Spleen (tissue), 11 donors: ENCODE measurements at regions not wholly inside any gene's neighbourhood (a gene's known extent, or its start where the extent isn't known, plus 50 kb on each side); places are given as distances from the start of the nearest gene placed in this dataset.
"Not testable (repeated sequence)": the region's sequence is repeated elsewhere in the genome, so short reads cannot be mapped to it uniquely, and the experiment has no call there.

Experiments
- DNase-seq: peaks from one replicate; pipeline ENCODE4 v3.0.0-alpha.2; 2020
- H3K27ac ChIP-seq, 8 donors: fragments of 200-600 bp; sonication (generic) in 7 of 8; 1 replicate in 4 of 8; 2 replicates in 4 of 8; pipeline versions ENCODE4 v1.5.0 to v1.8.0; 2016 to 2021; ENCODE audit warnings: inconsistent platforms in 4 of 8, mild to moderate bottlenecking in 4 of 8, moderate library complexity in 1 of 8
- H3K27me3 ChIP-seq, 7 donors: fragments of 200-600 bp; sonication (generic) in 6 of 7; replicated peaks in 1 of 7; 1 replicate in 4 of 7; 2 replicates in 3 of 7; pipeline versions ENCODE4 v1.5.0 to v1.8.0; 2016 to 2021; ENCODE audit warnings: inconsistent platforms in 3 of 7, mild to moderate bottlenecking in 1 of 7
- H3K36me3 ChIP-seq, 6 donors: fragments of 200-600 bp; sonication (generic) in 5 of 6; 1 replicate in 4 of 6; 2 replicates in 2 of 6; pipeline versions ENCODE4 v1.5.0 to v1.8.0; 2016 to 2021; ENCODE audit warnings: inconsistent platforms in 2 of 6
- H3K4me1 ChIP-seq, 6 donors: fragments of 200-600 bp; sonication (generic) in 5 of 6; 1 replicate in 3 of 6; 2 replicates in 3 of 6; pipeline versions ENCODE4 v1.5.0 to v1.8.0; 2016 to 2021; ENCODE audit warnings: inconsistent platforms in 3 of 6
- H3K4me3 ChIP-seq, 8 donors: fragments of 200-600 bp; sonication (generic) in 7 of 8; 1 replicate in 4 of 8; 2 replicates in 4 of 8; pipeline versions ENCODE4 v1.5.0 to v1.8.0; 2016 to 2021; ENCODE audit warnings: inconsistent platforms in 4 of 8, mild to moderate bottlenecking in 4 of 8, moderate library complexity in 2 of 8
- H3K9me3 ChIP-seq, 8 donors: fragments of 200-600 bp; sonication (generic) in 7 of 8; 1 replicate in 4 of 8; 2 replicates in 4 of 8; pipeline versions ENCODE4 v1.5.0 to v1.8.0; 2016 to 2021; ENCODE audit warnings: inconsistent platforms in 4 of 8
- POLR2A ChIP-seq, 3 donors: fragments of 450-650 bp; IDR thresholded peaks; one replicate each; pipeline ENCODE4 v1.5.1; 2017; ENCODE audit warnings: antibody characterized with exemption in 3 of 3, mild to moderate bottlenecking in 1 of 3
- POLR2AphosphoS5 ChIP-seq, 3 donors: sonication (generic); formaldehyde crosslinking; IDR thresholded peaks; one replicate each; pipeline ENCODE4 v1.5.1; 2017; ENCODE audit warnings: antibody characterized with exemption in 3 of 3
- WGBS, 5 donors: extraction: QIAGEN DNeasy Blood & Tissue Kit in 3 of 5; methylation state at CpG; one replicate each; pipeline versions ENCODE4 v1.1.5 to v1.1.7; 2013 to 2018; 5-methylcytosine and 5-hydroxymethylcytosine counted together
- intact Hi-C: fragments of 100-400 bp; cut with DNase I; formaldehyde crosslinking; loops from one replicate; pipeline ENCODE4 v1.15.0; 2023; ENCODE audit warnings: low total_unique reads
- TF ChIP-seq, protein P1 (sequence below), 11 experiments: fragments of 200-600 bp in 7 of 11; fragments of 450-650 bp in 4 of 11; sonication (generic) in 4 of 11; IDR thresholded peaks in 8 of 11; conservative IDR thresholded peaks in 3 of 11; 1 replicate in 7 of 11; 2 replicates in 4 of 11; pipeline versions ENCODE4 v1.4.0 to v1.8.0; 2016 to 2021; ENCODE audit warnings: antibody characterized with exemption in 11 of 11, inconsistent platforms in 4 of 11, mild to moderate bottlenecking in 1 of 11
- donor health status: healthy with polysubstance abuse.
- donor health status: DM: no; HTN: no; CAD: no; lungs with moderate emphysema.
- donor health status: DM: no; HTN: no; CAD: no.
- donor health status: Bipolar disorder and iron deficiency.
- donor health status: healthy.
- donor health status: DM: no; HTN: no; CAD: no.
- donor health status: DM: yes; HTN: yes; CAD: no.

DNA sequence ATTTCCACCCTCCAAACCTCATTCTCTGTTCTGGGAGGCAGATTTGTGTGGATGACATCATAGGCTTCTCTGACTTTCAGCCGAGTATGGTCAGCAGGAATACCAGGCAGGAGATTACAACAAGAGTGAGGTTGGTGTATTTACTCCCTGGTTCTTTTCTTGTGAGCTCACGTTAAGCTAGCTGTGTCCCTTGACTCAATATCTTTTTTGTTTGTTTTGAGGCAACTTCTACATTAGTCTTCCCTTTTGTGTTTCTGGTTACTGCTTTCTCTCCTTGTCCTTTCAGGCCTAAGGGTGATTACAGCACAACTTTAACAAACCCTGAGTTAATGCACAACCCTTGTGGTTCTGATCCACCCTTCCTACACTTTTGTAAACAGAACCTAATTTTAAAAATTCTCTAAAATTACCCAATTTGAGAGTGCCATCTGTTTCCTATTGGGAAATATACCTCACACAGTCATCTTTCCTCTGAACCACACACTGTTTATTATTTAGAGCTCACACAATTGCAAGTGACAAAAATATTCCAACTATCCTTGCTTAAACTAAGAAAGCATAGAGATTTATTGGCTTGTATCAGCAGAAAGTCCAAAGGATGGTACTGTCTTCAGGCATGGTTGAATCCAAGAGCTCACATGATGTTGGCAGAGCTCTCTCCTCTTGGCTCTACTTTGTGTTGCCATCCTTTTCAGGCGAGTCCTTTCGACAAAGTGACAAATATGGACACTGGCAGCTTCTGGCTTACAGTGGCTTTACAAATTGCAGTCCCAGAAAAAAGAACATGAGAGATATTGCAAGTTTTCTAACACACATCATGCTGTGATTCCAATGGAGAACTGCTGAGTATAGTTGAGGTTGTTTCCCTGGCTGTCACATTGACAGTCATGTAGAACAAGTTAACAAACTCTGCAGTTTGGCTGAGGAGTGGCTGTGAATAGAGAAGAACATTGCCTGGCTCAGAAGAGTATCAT, 150.5 kb upstream of the DDIT4L start:
- TF ChIP-seq, protein P1, sequence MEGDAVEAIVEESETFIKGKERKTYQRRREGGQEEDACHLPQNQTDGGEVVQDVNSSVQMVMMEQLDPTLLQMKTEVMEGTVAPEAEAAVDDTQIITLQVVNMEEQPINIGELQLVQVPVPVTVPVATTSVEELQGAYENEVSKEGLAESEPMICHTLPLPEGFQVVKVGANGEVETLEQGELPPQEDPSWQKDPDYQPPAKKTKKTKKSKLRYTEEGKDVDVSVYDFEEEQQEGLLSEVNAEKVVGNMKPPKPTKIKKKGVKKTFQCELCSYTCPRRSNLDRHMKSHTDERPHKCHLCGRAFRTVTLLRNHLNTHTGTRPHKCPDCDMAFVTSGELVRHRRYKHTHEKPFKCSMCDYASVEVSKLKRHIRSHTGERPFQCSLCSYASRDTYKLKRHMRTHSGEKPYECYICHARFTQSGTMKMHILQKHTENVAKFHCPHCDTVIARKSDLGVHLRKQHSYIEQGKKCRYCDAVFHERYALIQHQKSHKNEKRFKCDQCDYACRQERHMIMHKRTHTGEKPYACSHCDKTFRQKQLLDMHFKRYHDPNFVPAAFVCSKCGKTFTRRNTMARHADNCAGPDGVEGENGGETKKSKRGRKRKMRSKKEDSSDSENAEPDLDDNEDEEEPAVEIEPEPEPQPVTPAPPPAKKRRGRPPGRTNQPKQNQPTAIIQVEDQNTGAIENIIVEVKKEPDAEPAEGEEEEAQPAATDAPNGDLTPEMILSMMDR (IDR thresholded peaks at IDR 0.05 in 8 of 11, conservative IDR thresholded peaks at IDR 0.05 in 3 of 11): no peak
- TF ChIP-seq POLR2AphosphoS5 (IDR thresholded peaks at IDR 0.05) (no peak), POLR2A (IDR thresholded peaks at IDR 0.05) (no peak)
- intact Hi-C loops: no loop called here
- H3K36me3 ChIP-seq: no peaks in the 10 kb centered on the region
- peaks cover 0 to 14% (median 12%) of the 10 kb centered on the region in 8 donors for H3K9me3 ChIP-seq
- 67 to 84% (median 77%) methylated on average over 4 of the region's 4 CpGs for WGBS, 5 donors
- no peak overlapping the region for H3K4me3 ChIP-seq
- DNase-seq: no peak
- H3K27me3 ChIP-seq: no peaks in the 10 kb centered on the region
- H3K4me1 ChIP-seq: no peaks in the 10 kb centered on the region
- H3K27ac ChIP-seq: no peak overlapping the region

DNA sequence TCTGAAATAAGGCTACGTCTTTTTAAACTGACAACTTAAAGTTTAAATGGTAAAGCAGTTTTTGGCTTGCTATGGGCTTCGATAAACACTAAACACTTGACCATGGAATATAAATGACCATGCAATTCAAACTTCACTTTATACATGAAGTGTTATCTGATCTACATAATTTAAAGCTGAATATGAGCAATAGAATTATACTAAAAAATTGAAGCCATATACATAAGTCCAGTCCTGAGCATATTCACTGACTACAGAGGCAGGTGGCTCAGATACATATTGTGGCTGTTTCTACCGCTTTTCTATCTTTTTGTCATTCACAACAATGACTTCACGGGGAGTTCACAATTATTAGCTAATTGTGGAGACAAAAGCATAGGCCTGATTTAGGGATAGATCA, 149.6 kb upstream of the DDIT4L start:
- WGBS, 5 donors: 84 to 91% (median 87%) methylated on average over 4 of the region's 4 CpGs
- TF ChIP-seq, protein P1 (IDR thresholded peaks at IDR 0.05 in 8 of 11, conservative IDR thresholded peaks at IDR 0.05 in 3 of 11): no peak
- TF ChIP-seq POLR2A (IDR thresholded peaks at IDR 0.05) (no peak), POLR2AphosphoS5 (IDR thresholded peaks at IDR 0.05) (no peak)
- H3K36me3 ChIP-seq: no peaks in the 10 kb centered on the region
- intact Hi-C loops: no loop called here
- H3K4me3 ChIP-seq: no peak overlapping the region
- DNase-seq: no peak
- H3K27me3 ChIP-seq: no peaks in the 10 kb centered on the region
- peaks cover 0 to 23% (median 21%) of the 10 kb centered on the region in 8 donors for H3K9me3 ChIP-seq
- H3K27ac ChIP-seq: no peak overlapping the region
- no peaks in the 10 kb centered on the region for H3K4me1 ChIP-seq

DNA sequence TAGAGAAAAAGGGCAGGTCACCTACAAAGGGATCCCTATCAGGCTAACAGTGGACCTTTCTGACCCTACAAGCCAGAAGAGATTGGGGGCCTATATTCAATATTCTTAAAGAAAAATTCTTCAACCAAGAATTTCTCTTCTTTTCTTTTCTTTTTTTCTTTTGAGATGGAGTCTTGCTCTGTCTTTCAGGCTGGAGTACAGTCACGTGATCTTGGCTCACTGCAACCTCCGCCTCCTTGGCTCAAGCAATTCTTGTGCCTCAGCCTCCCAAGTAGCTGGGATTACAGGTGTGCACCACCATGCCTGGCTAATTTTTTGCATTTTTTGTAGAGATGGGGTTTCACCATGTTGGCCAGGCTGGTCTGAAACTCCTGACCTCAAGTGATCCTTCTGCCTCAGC, 143.2 kb upstream of the DDIT4L start:
- H3K36me3 ChIP-seq, H3K4me3 ChIP-seq, H3K27ac ChIP-seq, H3K27me3 ChIP-seq, DNase-seq, intact Hi-C loops, H3K4me1 ChIP-seq: not testable (repeated sequence)
- H3K9me3 ChIP-seq: peaks cover 0 to 47% (median 37%) of the 10 kb centered on the region in 8 donors
- 83 to 90% (median 86%) methylated on average over 2 of the region's 2 CpGs for WGBS, 5 donors

DNA sequence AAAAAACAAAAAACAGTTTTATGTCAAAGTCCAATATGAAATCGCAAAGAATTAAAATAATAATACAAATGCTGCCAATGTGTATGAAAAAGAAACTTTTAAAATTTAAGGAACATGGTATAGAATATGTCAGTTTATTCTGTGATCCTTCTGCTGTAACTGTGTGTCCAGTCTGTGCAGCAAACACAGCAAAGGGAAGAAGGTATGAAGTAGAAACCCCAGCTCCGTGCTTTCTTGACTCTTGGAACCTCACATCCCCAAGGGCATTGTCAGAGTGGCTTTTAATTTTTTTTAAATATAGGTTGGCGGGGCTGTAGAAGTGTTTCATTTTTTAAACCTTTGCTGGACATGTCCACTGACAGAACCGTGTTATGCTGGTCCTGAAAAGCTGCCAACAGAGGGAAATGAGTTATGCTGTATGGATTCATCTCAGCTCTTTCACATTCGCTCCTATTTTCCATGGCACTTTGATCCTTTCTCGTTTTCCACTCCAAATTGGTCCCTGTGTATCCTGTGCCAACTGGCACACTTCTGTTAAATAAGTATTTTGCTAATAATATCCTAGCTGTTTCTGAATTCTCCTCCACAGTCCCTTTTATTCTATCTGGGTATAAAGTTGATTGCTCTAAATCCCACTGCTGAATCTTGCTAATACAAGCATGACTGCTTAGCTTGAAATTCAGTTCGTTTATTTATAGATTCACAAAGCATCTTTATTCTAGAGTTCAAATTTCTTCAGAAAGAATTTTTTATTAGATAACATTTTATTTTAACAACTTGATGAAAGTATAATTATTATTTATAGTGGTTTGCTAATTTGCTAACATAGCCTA, 127.0 kb upstream of the DDIT4L start:
- H3K4me3 ChIP-seq: no peak overlapping the region
- intact Hi-C loops: no loop called here

More for the DNA sequence above, 127.0 kb upstream of the DDIT4L start:
- Histone ChIP-seq H3K36me3 (no peaks in the 10 kb centered on the region), H3K27ac (no peak overlapping the region), H3K4me1 (no peaks in the 10 kb centered on the region), H3K27me3 (no peaks in the 10 kb centered on the region), H3K9me3 (no peaks in the 10 kb centered on the region)
- TF ChIP-seq POLR2A (IDR thresholded peaks at IDR 0.05) (no peak), POLR2AphosphoS5 (IDR thresholded peaks at IDR 0.05) (no peak)
- TF ChIP-seq, protein P1 (IDR thresholded peaks at IDR 0.05 in 8 of 11, conservative IDR thresholded peaks at IDR 0.05 in 3 of 11): no peak
- DNase-seq: no peak
- WGBS, 5 donors: 56 to 73% (median 59%) methylated on average over 7 of the region's 7 CpGs
